GM12873 (cell line): ENCODE measurements at regions not wholly inside any gene's neighbourhood (a gene's known extent, or its start where the extent isn't known, plus 50 kb on each side); places are given as distances from the start of the nearest gene placed in this dataset.

Source experiments
- TF ChIP-seq, protein P1 (sequence below): IDR thresholded peaks from 2 replicates; pipeline ENCODE4 v1.5.1; 2012; ENCODE audit warnings: low read depth, mild to moderate bottlenecking, moderate library complexity, low read length, control low read depth; ENCODE audit not compliant: insufficient read depth; ENCODE audit errors: missing control alignments

DNA sequence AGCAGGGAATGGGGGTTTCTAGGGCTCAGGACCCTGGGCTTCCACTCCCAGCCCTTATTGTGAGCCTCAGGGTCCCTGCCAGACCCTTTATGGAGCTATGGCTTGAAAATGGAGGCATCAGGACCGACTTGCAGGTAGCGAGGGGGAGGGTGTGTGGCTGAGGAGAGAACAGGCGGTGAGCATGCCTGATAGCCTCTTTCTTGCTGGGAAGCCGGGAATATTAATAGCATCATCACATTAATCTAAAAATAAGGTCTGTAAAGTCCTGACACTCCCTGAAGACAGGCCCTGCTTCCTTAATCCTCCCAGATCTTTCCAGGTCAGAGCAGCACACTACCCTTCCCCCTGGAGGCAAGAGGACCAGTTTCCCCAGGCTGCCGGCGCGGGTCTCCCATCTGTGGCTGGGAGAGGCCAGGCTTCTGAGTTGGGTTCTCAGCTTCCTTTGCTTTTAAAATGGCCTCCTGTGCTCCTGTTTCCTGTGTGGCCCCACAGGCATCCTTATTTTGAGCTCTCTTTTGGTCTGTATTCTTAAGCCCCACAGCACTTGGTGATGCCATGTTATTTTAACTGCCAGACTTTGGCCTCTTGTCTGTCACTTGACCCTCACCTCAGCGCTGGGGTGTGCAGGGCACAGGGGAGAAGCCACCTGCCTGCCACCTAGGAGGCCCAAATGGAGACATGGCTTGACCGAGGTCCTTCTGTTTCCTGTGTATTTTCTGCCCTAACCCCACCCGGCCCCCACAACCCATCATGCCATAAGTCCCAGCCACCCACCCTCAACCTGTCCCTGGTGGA, 185.0 kb upstream of the TOPAZ1 start:
- TF ChIP-seq, protein P1, sequence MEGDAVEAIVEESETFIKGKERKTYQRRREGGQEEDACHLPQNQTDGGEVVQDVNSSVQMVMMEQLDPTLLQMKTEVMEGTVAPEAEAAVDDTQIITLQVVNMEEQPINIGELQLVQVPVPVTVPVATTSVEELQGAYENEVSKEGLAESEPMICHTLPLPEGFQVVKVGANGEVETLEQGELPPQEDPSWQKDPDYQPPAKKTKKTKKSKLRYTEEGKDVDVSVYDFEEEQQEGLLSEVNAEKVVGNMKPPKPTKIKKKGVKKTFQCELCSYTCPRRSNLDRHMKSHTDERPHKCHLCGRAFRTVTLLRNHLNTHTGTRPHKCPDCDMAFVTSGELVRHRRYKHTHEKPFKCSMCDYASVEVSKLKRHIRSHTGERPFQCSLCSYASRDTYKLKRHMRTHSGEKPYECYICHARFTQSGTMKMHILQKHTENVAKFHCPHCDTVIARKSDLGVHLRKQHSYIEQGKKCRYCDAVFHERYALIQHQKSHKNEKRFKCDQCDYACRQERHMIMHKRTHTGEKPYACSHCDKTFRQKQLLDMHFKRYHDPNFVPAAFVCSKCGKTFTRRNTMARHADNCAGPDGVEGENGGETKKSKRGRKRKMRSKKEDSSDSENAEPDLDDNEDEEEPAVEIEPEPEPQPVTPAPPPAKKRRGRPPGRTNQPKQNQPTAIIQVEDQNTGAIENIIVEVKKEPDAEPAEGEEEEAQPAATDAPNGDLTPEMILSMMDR: no peak

DNA sequence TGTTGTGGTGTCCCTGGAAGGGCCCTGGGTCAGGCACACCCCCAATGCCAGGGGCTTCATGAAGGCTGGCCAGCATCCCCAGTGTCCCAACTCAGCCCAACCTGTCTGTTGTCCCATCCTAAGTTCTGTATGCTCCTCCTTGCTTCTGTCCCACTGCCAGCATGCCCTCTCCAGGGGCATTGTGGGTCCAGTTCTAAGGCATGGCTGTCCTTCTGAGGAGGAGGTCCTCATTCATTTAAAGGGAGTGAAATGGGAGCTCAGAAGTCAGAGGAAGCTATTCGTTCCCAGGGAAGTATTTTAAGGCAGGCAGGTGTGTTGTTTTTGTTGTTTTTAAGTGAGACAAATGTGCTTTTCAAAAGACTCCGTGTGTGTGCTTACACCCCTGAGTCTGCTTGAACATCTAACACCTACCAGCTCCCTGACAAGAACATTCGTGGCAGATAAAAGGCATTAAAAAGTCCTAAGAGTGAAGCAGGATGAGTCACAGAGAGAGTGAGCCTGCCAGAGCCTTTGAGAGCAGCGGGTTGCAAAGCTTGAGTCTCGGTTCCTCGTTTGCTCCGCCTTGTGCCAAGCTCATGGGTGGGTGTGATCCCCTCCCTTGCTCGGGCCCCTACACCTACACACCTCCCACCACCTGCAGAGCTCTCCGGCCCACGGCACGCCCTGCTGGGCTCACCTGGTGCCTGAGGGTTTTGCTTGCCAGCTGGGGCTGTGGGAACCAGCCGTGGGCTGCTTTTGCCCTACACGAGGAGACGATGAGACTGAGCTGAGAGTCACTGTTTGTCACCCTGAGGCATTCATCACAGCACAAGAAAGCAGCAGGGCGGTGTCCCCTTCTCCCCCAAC, 183.4 kb upstream of the TOPAZ1 start:
- TF ChIP-seq, protein P1: no peak

DNA sequence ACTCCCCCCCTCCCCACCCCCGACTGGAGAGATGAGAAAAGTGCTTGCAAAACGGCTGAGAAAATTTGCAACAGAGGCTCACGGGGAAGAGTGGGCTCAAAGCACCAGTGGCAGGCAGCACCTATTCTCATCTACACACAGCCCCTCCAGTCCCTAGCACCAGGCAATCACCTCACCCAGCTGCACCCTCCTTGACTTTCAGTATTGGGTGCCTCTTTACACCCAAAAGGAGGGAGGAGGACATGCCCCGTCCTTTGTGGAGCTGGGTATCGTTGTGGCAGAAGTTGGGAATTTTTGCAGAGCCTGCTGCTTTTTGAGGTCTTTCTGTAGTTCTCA, 182.8 kb upstream of the TOPAZ1 start:
- TF ChIP-seq, protein P1: no peak

DNA sequence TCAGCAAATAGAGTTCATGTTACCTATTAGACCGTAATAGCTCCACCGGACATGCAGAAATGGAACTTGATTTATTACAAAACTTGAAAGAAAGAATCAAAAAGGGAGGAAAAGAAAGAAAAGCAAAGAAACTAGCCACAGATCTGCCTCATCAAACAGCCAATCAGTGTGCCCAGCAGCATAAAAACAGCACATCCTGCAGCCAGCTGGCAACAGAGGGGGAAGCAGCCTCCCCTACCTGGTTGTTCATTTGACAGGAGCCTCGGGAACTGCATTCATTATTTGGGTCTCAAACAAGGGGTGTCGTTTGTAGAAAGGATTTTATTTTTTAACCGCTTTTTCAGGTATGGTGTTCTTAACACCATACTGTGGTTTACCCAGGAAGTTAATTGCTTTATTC, 181.5 kb upstream of the TOPAZ1 start:
- TF ChIP-seq, protein P1: no peak

DNA sequence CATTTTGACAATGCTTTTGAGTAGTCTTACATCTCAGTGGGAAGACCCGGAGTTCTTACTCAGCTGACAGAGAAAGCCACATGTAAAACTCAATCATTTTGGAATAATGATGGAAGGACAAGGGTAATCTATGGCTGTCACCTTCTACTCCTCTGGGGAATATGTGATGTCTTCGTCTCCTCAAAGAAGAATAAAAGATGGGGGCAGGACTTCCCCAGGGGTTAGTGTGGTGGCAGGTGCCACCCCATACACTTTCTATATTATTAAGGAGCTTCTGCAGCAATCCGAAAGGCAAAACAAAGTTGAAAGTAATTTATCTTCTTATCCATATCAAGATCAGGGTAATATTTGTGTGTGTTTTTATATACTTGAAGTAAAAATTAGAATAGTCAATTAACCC, 180.4 kb upstream of the TOPAZ1 start:
- TF ChIP-seq, protein P1: no peak

DNA sequence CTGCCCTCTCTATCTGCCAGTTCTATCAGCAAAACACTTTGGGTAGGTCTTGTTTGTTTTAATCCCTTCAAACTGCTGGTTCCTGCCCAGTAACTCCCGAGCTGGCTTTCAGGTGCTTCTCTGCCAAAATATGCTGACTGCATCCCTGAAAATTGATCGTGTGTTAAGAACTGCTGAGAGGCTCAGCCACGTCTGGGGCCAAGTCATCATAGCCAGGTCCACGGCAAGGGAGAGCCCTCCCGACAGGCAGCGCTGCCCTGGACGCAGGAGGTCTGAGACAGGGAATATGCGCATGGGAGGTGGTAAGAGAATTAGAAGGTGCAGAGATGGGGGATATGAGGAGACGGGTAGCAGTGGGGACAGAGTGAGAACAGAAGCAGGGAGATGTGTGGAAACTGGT, 179.7 kb upstream of the TOPAZ1 start:
- TF ChIP-seq, protein P1: no peak

DNA sequence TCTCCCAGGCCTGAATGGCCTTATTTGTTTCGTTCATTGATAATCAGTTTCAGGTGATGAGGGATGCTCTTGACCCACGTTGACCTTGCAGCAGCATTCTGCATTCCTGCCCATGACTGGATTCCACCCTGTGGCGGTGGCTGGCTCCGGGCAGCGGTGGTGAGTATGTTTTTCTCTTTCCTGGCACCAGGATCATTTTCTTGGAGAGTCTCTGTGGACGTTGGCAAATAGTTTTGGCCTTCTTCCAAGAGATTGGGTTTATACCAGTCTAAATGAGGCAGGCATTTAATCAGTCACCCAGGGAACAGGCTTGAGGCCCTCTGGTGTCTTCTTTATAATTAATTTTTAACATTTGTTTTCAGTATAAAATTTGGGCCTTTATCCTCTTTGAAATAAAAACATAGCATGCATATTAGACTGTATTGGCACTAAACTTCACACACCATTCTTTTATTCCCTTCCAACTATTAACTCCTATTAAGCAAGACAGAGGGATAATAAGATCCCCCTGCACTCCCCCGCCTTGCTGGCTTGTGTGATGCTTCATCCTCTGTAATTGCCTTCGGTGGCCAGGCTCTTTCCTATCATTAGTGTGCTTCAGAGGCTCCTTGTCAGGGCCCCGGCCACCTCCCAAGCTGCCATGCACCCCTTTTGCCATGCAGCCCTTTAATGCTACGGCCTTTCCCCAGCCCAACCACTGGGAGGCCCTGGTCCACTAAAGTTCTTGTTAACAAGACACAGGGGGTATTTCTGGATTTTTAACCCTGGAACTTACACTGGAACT, 176.2 kb upstream of the TOPAZ1 start:
- TF ChIP-seq, protein P1: peak; percentile 10
